Globus pallidus (tissue), 1 donor: ENCODE measurements at regions not wholly inside any gene's neighbourhood (a gene's known extent, or its start where the extent isn't known, plus 50 kb on each side); places are given as distances from the start of the nearest gene placed in this dataset.
"Not testable (repeated sequence)": the region's sequence is repeated elsewhere in the genome, so short reads cannot be mapped to it uniquely, and the experiment has no call there.

Source experiments
- DNase-seq: peaks from one replicate; pipeline ENCODE4 v3.0.0-alpha.2; 2015; ENCODE audit warnings: low spot score

GRCh38 chr13:74246487-74246886, 112.3 kb upstream of the KLF12 start:
- no peak for DNase-seq

GRCh38 chr13:74243637-74244526, 109.7 kb upstream of the KLF12 start:
- no peak for DNase-seq

GRCh38 chr13:74241343-74241742, 107.1 kb upstream of the KLF12 start:
- DNase-seq = not testable (repeated sequence)

- no peak for DNase-seq
Measured at GRCh38 chr13:74230984-74231501, 96.8 kb upstream of the KLF12 start.

- no peak for DNase-seq
Measured at GRCh38 chr13:74229242-74229641, 95.0 kb upstream of the KLF12 start.

- no peak for DNase-seq
Measured at GRCh38 chr13:74227476-74228158, 93.4 kb upstream of the KLF12 start.

- DNase-seq = no peak
Measured at GRCh38 chr13:74226791-74227475, 92.7 kb upstream of the KLF12 start.

- DNase-seq = no peak
Measured at GRCh38 chr13:74221752-74222151, 87.5 kb upstream of the KLF12 start.

- DNase-seq = no peak
Measured at GRCh38 chr13:74219566-74219965, 85.4 kb upstream of the KLF12 start.

- DNase-seq = no peak
Measured at GRCh38 chr13:74218291-74218690, 84.1 kb upstream of the KLF12 start.

GRCh38 chr13:74217811-74218210, 83.6 kb upstream of the KLF12 start:
- DNase-seq = no peak

- DNase-seq = no peak
Measured at GRCh38 chr13:74215420-74215819, 81.2 kb upstream of the KLF12 start.

- DNase-seq = no peak
Measured at GRCh38 chr13:74214321-74214720, 80.1 kb upstream of the KLF12 start.

GRCh38 chr13:74210693-74211393, 76.6 kb upstream of the KLF12 start:
- DNase-seq = no peak

- DNase-seq = no peak
Measured at GRCh38 chr13:74206855-74207254, 72.7 kb upstream of the KLF12 start.

GRCh38 chr13:74206061-74206561, 71.9 kb upstream of the KLF12 start:
- DNase-seq = no peak

- no peak for DNase-seq
Measured at GRCh38 chr13:74205313-74205690, 71.1 kb upstream of the KLF12 start.

GRCh38 chr13:74204602-74205312, 70.6 kb upstream of the KLF12 start:
- no peak for DNase-seq

- DNase-seq = no peak
Measured at GRCh38 chr13:74203576-74203975, 69.4 kb upstream of the KLF12 start.

GRCh38 chr13:74202129-74202813, 68.1 kb upstream of the KLF12 start:
- no peak for DNase-seq

- DNase-seq = no peak
Measured at GRCh38 chr13:74201530-74201929, 67.3 kb upstream of the KLF12 start.
